HFF-Myc (cell line): ENCODE measurements at regions not wholly inside any gene's neighbourhood (a gene's known extent, or its start where the extent isn't known, plus 50 kb on each side); places are given as distances from the start of the nearest gene placed in this dataset.
"Not testable (repeated sequence)": the region's sequence is repeated elsewhere in the genome, so short reads cannot be mapped to it uniquely, and the experiment has no call there.

Source experiments
- DNase-seq: peaks from one replicate; pipeline ENCODE4 v3.0.0-alpha.2; 2011; ENCODE audit warnings: low read depth; ENCODE audit errors: extremely low read depth
- H3K4me3 ChIP-seq: replicated peaks from 2 replicates; pipeline ENCODE4 v1.5.1; 2011; ENCODE audit warnings: low read depth, mild to moderate bottlenecking, control low read depth, low read length
- CTCF ChIP-seq: IDR thresholded peaks from 2 replicates; pipeline ENCODE4 v1.5.1; 2012; ENCODE audit warnings: mild to moderate bottlenecking, low read depth, low read length, control low read depth; ENCODE audit errors: missing control alignments

GRCh38 chr1:173377266-173377665 is 99.9 kb upstream of the PRDX6 start:
- no peak for TF ChIP-seq CTCF
- DNase-seq: no peak
- no peak overlapping the region for H3K4me3 ChIP-seq

- no peak for TF ChIP-seq CTCF
- no peak for DNase-seq
- H3K4me3 ChIP-seq: no peak overlapping the region
Observed at GRCh38 chr1:173383351-173383750, 93.8 kb upstream of the PRDX6 start.

- H3K4me3 ChIP-seq: no peak overlapping the region
- TF ChIP-seq CTCF: no peak
- no peak for DNase-seq
Observed at GRCh38 chr1:173388352-173388751, 88.8 kb upstream of the PRDX6 start.

- DNase-seq: peak; percentile 71
- H3K4me3 ChIP-seq: no peak overlapping the region
- no peak for TF ChIP-seq CTCF
Observed at GRCh38 chr1:173392895-173393658, 84.1 kb upstream of the PRDX6 start.

GRCh38 chr1:173393659-173394000 is 83.5 kb upstream of the PRDX6 start:
- peak; percentile 21 for DNase-seq
- TF ChIP-seq CTCF: no peak
- no peak overlapping the region for H3K4me3 ChIP-seq

- not testable (repeated sequence) for DNase-seq, H3K4me3 ChIP-seq
Observed at GRCh38 chr1:173394813-173395212, 82.3 kb upstream of the PRDX6 start.

GRCh38 chr1:173395762-173396161 is 81.4 kb upstream of the PRDX6 start:
- TF ChIP-seq CTCF: no peak
- no peak for DNase-seq
- H3K4me3 ChIP-seq: no peak overlapping the region
